ENCODE measurements at regions not wholly inside any gene's neighbourhood (a gene's known extent, or its start where the extent isn't known, plus 50 kb on each side); places are given as distances from the start of the nearest gene placed in this dataset.

DNA sequence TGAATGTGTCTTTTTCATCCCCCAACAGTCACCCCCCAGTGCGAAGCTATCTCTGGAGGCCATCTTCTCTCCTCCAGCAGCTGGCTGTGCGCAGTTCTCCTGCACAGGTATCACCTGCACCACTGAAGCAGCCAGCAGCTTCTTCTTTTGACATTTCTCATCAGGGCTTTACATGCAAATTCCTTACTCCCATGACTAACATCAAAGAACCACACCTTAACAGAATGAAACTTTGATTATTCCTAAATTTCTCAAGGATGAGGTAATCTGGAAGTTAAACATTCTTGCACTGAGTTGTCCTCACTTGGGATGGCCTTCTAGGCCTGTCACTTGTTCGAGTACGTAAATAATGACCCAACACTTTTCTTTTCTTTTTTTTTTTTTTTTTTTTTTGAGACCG lies 291.6 kb upstream of the HSFY2 start:
- TF ChIP-seq, protein P1, sequence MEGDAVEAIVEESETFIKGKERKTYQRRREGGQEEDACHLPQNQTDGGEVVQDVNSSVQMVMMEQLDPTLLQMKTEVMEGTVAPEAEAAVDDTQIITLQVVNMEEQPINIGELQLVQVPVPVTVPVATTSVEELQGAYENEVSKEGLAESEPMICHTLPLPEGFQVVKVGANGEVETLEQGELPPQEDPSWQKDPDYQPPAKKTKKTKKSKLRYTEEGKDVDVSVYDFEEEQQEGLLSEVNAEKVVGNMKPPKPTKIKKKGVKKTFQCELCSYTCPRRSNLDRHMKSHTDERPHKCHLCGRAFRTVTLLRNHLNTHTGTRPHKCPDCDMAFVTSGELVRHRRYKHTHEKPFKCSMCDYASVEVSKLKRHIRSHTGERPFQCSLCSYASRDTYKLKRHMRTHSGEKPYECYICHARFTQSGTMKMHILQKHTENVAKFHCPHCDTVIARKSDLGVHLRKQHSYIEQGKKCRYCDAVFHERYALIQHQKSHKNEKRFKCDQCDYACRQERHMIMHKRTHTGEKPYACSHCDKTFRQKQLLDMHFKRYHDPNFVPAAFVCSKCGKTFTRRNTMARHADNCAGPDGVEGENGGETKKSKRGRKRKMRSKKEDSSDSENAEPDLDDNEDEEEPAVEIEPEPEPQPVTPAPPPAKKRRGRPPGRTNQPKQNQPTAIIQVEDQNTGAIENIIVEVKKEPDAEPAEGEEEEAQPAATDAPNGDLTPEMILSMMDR (IDR thresholded peaks at IDR 0.05): no peak
- TF ChIP-seq POLR2A (IDR thresholded peaks at IDR 0.05) (no peak), POLR2AphosphoS5 (IDR thresholded peaks at IDR 0.05) (no peak)
